ENCODE measurements at regions not wholly inside any gene's neighbourhood (a gene's known extent, or its start where the extent isn't known, plus 50 kb on each side); places are given as distances from the start of the nearest gene placed in this dataset.

DNA sequence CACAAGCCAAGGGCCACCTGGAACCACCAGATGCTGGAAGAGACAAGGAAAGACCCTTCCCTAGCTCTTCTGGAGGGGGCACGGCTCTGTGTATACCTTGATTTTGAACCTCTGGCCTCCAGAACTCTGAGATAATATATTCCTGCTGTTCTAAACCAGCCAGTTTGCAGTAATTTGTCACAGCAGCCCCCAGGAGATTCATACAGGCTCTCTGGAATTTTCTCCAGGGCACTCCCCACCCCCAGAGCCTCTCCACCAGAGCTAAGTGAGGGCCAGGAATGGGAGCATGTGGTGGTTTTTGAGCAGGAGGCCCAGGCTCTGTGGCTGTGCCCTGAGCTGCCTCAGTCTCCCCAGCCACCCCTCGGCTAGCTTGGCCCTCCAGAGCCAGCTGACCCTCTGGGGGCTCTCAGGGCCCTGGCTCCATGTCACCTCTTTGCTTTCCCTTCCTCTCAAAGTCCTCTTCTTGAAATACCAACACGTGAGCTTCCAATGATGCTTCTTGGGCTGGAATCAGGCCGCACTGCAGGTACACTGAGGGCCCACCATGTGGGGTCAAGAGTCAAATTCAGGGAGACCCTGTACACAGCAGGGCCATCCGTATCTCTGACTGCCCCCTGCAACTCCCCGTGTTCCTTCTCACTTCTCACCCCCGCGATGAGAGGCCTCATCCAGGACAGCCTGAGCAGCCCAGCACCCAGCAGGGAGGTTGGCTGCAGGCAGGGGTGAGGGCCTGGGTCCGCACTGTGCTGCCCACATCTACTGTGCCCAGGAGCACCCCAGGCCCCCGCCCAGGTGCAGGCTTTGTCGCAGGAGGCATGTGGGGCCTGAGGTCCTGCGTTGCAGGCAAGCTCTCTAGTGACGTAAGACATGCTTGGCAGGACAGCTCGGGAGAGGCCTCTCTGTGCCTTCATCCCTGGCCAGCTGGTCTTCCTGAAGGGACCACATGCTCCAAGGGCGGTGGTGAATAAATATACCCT lies 155.5 kb downstream of the ANKRD60 start:
- no peaks in the 10 kb centered on the region for H3K36me3 ChIP-seq
- TF ChIP-seq, protein P1, sequence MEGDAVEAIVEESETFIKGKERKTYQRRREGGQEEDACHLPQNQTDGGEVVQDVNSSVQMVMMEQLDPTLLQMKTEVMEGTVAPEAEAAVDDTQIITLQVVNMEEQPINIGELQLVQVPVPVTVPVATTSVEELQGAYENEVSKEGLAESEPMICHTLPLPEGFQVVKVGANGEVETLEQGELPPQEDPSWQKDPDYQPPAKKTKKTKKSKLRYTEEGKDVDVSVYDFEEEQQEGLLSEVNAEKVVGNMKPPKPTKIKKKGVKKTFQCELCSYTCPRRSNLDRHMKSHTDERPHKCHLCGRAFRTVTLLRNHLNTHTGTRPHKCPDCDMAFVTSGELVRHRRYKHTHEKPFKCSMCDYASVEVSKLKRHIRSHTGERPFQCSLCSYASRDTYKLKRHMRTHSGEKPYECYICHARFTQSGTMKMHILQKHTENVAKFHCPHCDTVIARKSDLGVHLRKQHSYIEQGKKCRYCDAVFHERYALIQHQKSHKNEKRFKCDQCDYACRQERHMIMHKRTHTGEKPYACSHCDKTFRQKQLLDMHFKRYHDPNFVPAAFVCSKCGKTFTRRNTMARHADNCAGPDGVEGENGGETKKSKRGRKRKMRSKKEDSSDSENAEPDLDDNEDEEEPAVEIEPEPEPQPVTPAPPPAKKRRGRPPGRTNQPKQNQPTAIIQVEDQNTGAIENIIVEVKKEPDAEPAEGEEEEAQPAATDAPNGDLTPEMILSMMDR (IDR thresholded peaks at IDR 0.05) = no peak
- TF ChIP-seq POLR2A (IDR thresholded peaks at IDR 0.05) = no peak
- no peak for DNase-seq
- H3K27me3 ChIP-seq = peaks cover 0 to 27% (median 0%) of the 10 kb centered on the region in 4 donors
- peaks cover 0 to 16% (median 0%) of the 10 kb centered on the region in 3 donors for H3K4me1 ChIP-seq
- intact Hi-C loops (cut with DNase I) = no loop called here
- H3K27ac ChIP-seq = no peak overlapping the region
- 81 to 85% methylated on average over 4 to 7 of the region's 15 CpGs for WGBS, 2 donors
- no peaks in the 10 kb centered on the region for H3K9me3 ChIP-seq
- H3K4me3 ChIP-seq = no peak overlapping the region

DNA sequence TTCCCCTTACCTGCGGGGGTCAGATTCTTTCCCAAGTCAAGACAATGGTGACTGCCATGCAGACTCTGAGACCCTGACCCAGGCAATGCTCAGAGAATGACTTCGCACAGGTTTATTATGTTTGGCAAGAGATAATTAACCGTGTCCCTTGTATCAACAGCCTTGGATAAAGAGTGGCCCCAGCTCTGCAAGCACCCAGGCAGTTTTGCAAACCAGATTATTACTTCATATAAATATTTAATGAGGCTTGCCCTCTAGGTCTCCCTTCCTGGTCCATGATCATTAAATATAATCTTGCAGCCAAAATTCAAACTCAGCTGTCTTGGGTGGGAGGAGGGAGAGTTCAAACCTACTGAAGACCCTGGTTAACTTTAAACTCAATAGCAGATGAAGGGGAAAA lies 156.5 kb downstream of the ANKRD60 start:
- Histone ChIP-seq H3K36me3 (no peaks in the 10 kb centered on the region), H3K4me1 (peaks cover 0 to 16% (median 0%) of the 10 kb centered on the region in 3 donors), H3K4me3 (no peak overlapping the region), H3K27ac (no peak overlapping the region), H3K27me3 (peaks cover 0 to 27% (median 0%) of the 10 kb centered on the region in 4 donors), H3K9me3 (no peaks in the 10 kb centered on the region)
- no peak for DNase-seq
- no peak for TF ChIP-seq POLR2A (IDR thresholded peaks at IDR 0.05)
- TF ChIP-seq, protein P1 (IDR thresholded peaks at IDR 0.05) = no peak
- WGBS, 2 donors = 55 to 78% methylated on average over 3 of the region's 3 CpGs
- intact Hi-C loops (cut with DNase I) = no loop called here

DNA sequence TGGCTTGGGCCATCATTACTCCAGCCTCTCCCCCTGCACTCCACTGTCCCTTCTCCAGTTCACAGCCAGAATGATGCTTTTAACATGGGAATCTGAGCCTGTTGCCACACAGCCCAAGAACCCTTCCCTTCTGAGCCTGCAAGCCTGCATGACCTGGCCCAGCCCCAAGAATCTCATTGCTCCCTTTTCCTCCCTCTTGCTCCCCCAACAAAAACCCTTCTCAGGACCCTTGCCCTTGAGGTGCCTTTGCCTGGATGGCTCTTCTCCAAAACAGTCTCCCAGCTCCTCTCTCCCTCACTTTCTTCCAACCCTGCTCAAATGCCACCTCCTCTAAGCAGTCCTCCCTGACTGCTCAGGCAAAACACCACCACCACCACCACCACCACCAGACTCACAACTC lies 157.2 kb downstream of the ANKRD60 start:
- H3K27ac ChIP-seq = no peak overlapping the region
- H3K4me1 ChIP-seq = peaks cover 0 to 15% (median 0%) of the 10 kb centered on the region in 3 donors
- TF ChIP-seq POLR2A (IDR thresholded peaks at IDR 0.05) = no peak
- TF ChIP-seq, protein P1 (IDR thresholded peaks at IDR 0.05) = no peak
- H3K9me3 ChIP-seq = no peaks in the 10 kb centered on the region
- no peak overlapping the region for H3K4me3 ChIP-seq
- no peak for DNase-seq
- intact Hi-C loops (cut with DNase I) = no loop called here
- H3K36me3 ChIP-seq = no peaks in the 10 kb centered on the region
- peaks cover 0 to 27% (median 0%) of the 10 kb centered on the region in 4 donors for H3K27me3 ChIP-seq

DNA sequence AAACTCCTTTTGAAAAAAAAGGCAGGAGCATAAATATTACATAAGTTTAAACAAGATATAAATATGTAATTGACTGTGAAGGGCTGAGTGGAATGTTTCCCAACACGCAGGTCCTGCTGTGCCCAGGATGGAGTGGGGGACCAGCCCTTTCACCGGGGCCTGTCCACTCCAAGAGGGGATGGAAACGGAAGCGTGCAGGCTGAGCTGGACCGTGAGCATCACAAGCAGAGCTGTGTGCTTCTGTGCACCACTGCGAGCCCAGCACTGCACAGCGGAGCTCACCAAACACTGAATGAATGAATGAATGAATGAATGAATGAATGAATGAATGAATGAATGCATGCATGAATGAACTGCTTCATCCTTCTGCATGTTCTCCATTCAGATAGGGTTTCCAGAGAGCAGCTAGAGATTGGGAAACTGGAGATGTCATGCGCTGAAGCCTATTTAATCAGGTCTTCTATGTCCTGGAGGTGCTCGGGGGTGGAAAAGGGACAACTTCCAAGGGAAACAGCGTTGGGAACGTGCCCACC lies 157.7 kb downstream of the ANKRD60 start:
- no peaks in the 10 kb centered on the region for H3K9me3 ChIP-seq
- intact Hi-C loops (cut with DNase I) = no loop called here
- H3K4me3 ChIP-seq = no peak overlapping the region
- H3K4me1 ChIP-seq = peaks cover 0 to 12% (median 0%) of the 10 kb centered on the region in 3 donors
- peaks cover 0 to 27% (median 0%) of the 10 kb centered on the region in 4 donors for H3K27me3 ChIP-seq
- no peaks in the 10 kb centered on the region for H3K36me3 ChIP-seq
- TF ChIP-seq POLR2A (IDR thresholded peaks at IDR 0.05) = no peak
- TF ChIP-seq, protein P1 (IDR thresholded peaks at IDR 0.05) = no peak
- DNase-seq = no peak
- WGBS, 2 donors = 78 to 79% methylated on average over 11 of the region's 11 CpGs
- no peak overlapping the region for H3K27ac ChIP-seq

Measured in esophagus squamous epithelium (tissue), 5 donors.